Neural cell (in vitro differentiated cells): ENCODE measurements at regions not wholly inside any gene's neighbourhood (a gene's known extent, or its start where the extent isn't known, plus 50 kb on each side); places are given as distances from the start of the nearest gene placed in this dataset.

Experiments
- CTCF ChIP-seq: fragments of 450-650 bp; IDR thresholded peaks from 2 replicates; pipeline ENCODE4 v1.5.1; 2014; ENCODE audit warnings: antibody characterized with exemption, mild to moderate bottlenecking, moderate library complexity; ENCODE audit not compliant: poor library complexity, severe bottlenecking
- EZH2 ChIP-seq: fragments of 200-600, 300-800 bp; shearing (Covaris generic), sonication (generic); IDR thresholded peaks from 2 replicates; pipeline ENCODE4 v1.6.1; 2014; ENCODE audit warnings: antibody characterized with exemption, low read length, borderline replicate concordance, mild to moderate bottlenecking; ENCODE audit not compliant: insufficient read depth, poor library complexity, severe bottlenecking
- MXI1 ChIP-seq: fragments of 450-650 bp; conservative IDR thresholded peaks from 2 replicates; pipeline ENCODE4 v1.6.1; 2014; ENCODE audit warnings: antibody characterized with exemption, mild to moderate bottlenecking; ENCODE audit not compliant: poor library complexity, severe bottlenecking
- POLR2AphosphoS5 ChIP-seq: IDR thresholded peaks from 2 replicates; pipeline ENCODE4 v1.6.1; 2012
- TAF1 ChIP-seq: IDR thresholded peaks from 2 replicates; pipeline ENCODE4 v1.6.1; 2012; ENCODE audit warnings: low read depth

- TF ChIP-seq POLR2AphosphoS5, result no peak
- TF ChIP-seq CTCF, result no peak
- no peak for TF ChIP-seq TAF1
- TF ChIP-seq MXI1, result no peak
- TF ChIP-seq EZH2, result no peak
These were observed 415.1 kb downstream of the MLLT3 start for GRCh38 chr9:20207176-20207575.
